Esophagus (tissue), 2 donors: ENCODE measurements at regions not wholly inside any gene's neighbourhood (a gene's known extent, or its start where the extent isn't known, plus 50 kb on each side); places are given as distances from the start of the nearest gene placed in this dataset.

Experiments used
- H3K27ac ChIP-seq, 2 donors: one replicate each; pipeline ENCODE4 v1.5.1; 2013; ENCODE audit warnings: low read depth in 2 of 2, mild to moderate bottlenecking in 2 of 2, inconsistent platforms in 1 of 2, low read length in 1 of 2, moderate library complexity in 1 of 2
- H3K27me3 ChIP-seq, 2 donors: one replicate each; pipeline ENCODE4 v1.6.1; 2013; ENCODE audit warnings: low read length in 2 of 2, control low read depth in 1 of 2, mild to moderate bottlenecking in 1 of 2; ENCODE audit not compliant: insufficient read depth in 2 of 2, control insufficient read depth in 1 of 2
- H3K36me3 ChIP-seq, 2 donors: one replicate each; pipeline ENCODE4 v1.6.1; 2013; ENCODE audit warnings: low read length in 1 of 2; ENCODE audit not compliant: control insufficient read depth in 2 of 2, insufficient read depth in 2 of 2
- H3K4me1 ChIP-seq, 2 donors: one replicate each; pipeline ENCODE4 v1.6.1; 2013; ENCODE audit warnings: low read length in 1 of 2; ENCODE audit not compliant: control insufficient read depth in 2 of 2, insufficient read depth in 2 of 2
- H3K4me3 ChIP-seq, 2 donors: one replicate each; pipeline ENCODE4 v1.5.1; 2013; ENCODE audit warnings: low read length in 2 of 2, mild to moderate bottlenecking in 2 of 2, low read depth in 1 of 2, moderate library complexity in 1 of 2
- H3K9me3 ChIP-seq, 2 donors: one replicate each; pipeline ENCODE4 v1.6.1; 2013; ENCODE audit warnings: mild to moderate bottlenecking in 2 of 2, low read depth in 1 of 2, low read length in 1 of 2, moderate library complexity in 1 of 2; ENCODE audit not compliant: control insufficient read depth in 2 of 2, insufficient read depth in 1 of 2
- WGBS, 2 donors: extraction: QIAGEN DNeasy Blood & Tissue Kit; methylation state at CpG; one replicate each; pipeline ENCODE4 v1.1.7; 2013; 5-methylcytosine and 5-hydroxymethylcytosine counted together
- donor health status: healthy with polysubstance abuse.
- donor health status: Bipolar disorder and iron deficiency.

DNA sequence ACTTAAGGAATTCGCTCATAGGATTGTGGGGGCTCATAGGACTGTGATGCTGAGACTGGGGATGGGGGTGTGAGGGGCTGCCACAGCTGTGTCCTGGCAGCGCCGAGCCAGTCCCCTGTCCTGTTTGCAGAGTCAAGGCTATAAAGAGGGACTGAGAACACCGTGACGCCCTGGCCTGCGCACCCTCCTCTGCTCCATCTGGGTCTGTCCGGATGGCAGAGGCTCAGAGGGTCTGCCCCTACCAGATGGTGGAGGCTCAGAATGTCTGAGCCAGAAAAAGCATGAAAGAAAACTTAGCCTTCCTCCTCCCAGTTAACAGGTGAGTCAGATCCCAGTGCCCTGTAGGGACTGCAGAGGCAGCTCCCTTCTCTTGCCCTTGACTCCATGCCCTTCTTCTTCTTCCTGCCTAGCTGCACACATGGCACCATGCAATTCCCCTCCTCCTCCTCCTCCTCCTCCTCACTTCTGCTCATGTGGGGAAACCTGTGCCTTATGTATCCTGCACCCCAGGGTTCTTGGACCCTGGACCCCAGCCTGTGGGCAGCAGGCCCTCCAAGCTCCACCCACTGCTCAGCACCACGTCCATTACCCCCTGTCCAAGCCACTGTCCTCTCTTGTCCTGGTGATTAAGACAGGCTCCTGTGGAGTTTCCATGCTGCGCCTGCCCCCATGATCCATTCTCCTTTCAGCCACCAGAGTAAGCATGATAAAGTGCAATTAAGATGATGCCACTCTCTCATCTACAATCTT lies 410.0 kb upstream of the SULF2 start:
- H3K4me3 ChIP-seq, result no peak overlapping the region
- H3K27ac ChIP-seq, result no peak overlapping the region
- 91 to 93% methylated on average over 9 of the region's 9 CpGs for WGBS, 2 donors
- H3K4me1 ChIP-seq, result peaks cover 12% of the 10 kb centered on the region in 2 donors
- H3K36me3 ChIP-seq, result no peaks in the 10 kb centered on the region
- no peaks in the 10 kb centered on the region for H3K9me3 ChIP-seq
- H3K27me3 ChIP-seq, result no peaks in the 10 kb centered on the region

DNA sequence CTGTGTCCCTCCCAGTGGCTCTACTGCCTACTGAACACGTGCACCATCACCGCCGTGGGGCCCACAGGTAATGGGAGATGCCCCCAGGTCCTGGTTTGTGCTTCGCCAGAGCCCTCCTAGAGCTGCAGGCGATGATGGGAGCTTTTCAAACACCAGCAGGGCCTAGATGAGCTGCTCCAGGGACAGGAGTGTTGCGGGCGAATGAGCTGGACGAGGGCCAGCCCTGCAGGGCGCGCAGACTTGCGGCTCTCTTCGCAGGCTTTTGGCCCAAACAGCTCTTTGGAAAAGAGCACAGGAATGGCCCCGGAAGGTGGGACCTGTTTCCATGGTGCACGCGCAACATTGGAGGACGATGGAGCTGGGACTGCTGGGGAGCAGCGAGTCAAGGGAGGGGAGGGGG lies 409.3 kb upstream of the SULF2 start:
- peak overlapping the region in 1 of 2 donors; percentile 60 for H3K27ac ChIP-seq
- no peaks in the 10 kb centered on the region for H3K36me3 ChIP-seq
- peaks cover 16% of the 10 kb centered on the region in 2 donors for H3K4me1 ChIP-seq
- H3K9me3 ChIP-seq, result no peaks in the 10 kb centered on the region
- no peaks in the 10 kb centered on the region for H3K27me3 ChIP-seq
- WGBS, 2 donors, result 71 to 75% methylated on average over 17 of the region's 17 CpGs
- H3K4me3 ChIP-seq, result no peak overlapping the region

DNA sequence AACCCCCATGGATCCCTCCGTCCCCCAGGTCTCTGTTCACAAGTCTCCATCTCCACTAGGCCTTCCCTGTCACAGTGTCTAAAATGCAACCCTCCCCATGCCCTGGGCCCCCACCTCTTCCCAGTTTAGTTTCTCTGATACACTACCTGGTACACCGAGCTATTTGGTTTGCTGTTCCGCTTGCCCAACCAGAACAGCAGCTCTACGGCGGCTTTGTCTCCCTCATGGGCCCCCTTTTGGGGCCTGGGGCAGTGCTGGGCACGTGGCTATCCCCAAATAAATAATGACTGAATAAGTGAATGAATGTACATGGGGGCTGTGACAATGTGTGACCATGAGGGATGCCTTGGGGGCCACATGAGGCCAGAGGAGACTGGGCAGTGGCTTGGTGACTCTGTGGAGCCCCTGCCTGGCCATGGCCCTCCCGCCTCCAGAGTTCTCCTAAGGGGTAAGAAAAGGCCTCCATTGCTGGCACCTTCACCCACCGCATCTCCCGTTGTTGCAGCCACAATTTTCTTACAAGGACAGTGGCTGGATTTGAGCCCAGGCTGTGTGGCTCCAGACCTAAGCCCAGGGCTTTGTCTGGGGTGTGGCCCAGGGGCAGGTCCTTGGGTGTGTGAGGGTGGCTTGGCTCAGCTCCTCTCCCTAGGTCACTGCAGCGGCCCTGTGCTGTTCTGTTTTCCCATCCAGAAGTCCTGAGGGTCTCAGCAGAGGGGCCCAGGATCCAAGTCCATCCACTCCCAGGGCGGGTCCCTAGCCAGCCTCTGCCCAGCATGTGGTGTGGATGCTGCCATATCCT lies 408.5 kb upstream of the SULF2 start:
- Histone ChIP-seq H3K27me3 (no peaks in the 10 kb centered on the region), H3K27ac (peak overlapping the region; percentile 40 to 60), H3K4me1 (peaks cover 16 to 18% of the 10 kb centered on the region in 2 donors), H3K36me3 (no peaks in the 10 kb centered on the region), H3K9me3 (no peaks in the 10 kb centered on the region), H3K4me3 (no peak overlapping the region)
- WGBS, 2 donors, result 73 to 77% methylated on average over 11 of the region's 11 CpGs

DNA sequence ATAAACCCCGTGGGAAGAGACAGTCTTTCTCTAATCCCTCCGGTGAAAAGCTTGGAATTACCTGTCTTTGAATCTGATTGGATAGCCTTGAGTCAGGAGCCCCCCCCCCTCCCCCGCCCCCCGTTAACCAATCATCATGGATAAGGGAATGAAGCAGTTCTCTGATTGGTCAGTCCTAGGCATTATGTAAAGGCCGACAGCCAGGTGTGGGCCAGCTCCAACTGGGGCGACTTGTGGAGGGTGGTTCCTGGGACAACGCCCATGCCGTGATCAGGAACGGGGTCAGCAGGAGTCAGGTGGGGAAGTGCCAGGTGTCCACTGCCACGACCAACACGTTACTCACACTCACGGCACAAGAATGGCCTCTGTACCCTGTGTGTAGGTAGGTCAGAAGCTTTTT lies 406.8 kb upstream of the SULF2 start:
- Histone ChIP-seq H3K27me3 (no peaks in the 10 kb centered on the region), H3K4me3 (peak overlapping the region in 1 of 2 donors; percentile 16), H3K36me3 (no peaks in the 10 kb centered on the region), H3K4me1 (peaks cover 18 to 19% of the 10 kb centered on the region in 2 donors), H3K9me3 (no peaks in the 10 kb centered on the region), H3K27ac (peak overlapping the region; percentile 16 to 67)
- WGBS, 2 donors, result 60 to 67% methylated on average over 12 of the region's 12 CpGs

DNA sequence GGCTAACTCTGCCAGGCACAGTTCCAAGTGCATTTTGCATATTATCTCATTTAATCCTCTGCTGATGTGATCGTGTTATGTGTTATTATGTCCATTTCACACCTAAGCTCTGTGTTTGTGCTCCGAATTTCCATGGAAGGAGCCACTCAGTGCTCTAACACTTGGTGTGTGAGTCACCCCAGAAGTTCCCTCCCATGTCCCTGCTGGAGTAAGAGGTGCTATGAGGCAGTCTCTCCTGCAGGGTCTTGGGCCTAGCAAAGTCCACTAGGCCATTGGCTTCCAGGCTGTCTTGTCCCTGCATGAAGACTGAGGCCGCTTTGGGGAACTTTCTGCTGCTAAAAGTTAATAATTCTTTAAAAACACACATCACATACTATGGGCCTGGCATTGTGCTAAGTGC lies 405.9 kb upstream of the SULF2 start:
- H3K36me3 ChIP-seq, result no peaks in the 10 kb centered on the region
- peak overlapping the region; percentile 59 to 61 for H3K27ac ChIP-seq
- H3K27me3 ChIP-seq, result no peaks in the 10 kb centered on the region
- H3K4me3 ChIP-seq, result no peak overlapping the region
- H3K4me1 ChIP-seq, result peaks cover 18 to 23% of the 10 kb centered on the region in 2 donors
- WGBS, 2 donors, result 64 to 66% methylated on average over 3 of the region's 3 CpGs
- H3K9me3 ChIP-seq, result no peaks in the 10 kb centered on the region

DNA sequence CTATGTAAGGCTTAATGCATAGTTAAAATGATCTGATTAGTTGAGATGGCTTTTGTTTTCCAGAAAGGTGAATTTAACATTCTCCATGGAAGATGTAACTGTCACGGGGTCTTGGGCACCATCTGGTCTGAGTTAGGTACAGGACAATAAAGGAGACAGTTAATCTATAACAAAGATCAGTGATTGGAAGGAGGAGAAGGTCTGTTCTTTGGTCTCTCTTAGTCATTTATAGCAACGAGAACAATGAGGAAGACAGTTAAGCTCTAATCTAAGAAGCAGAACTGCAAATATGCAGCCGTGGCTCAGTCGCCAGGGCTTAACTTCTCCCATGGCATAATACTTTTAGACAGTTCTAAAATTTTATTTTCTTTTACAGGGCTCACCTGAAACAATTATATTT lies 405.5 kb upstream of the SULF2 start:
- Histone ChIP-seq H3K4me1 (peaks cover 18 to 25% of the 10 kb centered on the region in 2 donors), H3K4me3 (no peak overlapping the region), H3K36me3 (no peaks in the 10 kb centered on the region), H3K27ac (peak overlapping the region in 1 of 2 donors; percentile 61), H3K9me3 (no peaks in the 10 kb centered on the region), H3K27me3 (no peaks in the 10 kb centered on the region)
- WGBS, 2 donors, result 43 to 45% methylated on average over 4 of the region's 4 CpGs

DNA sequence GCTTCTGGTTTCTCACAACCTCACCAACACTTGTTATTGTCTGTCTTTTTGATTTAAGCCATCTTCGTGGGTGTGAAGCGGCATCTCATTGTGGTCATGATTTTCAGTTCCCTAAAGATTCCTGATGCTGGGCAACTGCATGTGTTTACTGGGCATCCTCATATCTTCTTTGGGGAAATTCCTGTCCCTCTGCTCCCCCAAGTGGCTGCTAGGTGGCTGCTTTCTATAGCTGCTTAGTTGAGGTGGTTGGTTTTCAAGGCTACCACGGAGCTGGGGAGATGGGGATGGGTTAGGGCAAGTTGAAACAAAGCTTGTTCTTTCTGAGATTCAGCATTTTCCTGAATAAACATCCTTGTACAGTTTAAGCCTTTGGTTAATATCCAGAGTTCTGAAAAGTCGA lies 403.9 kb upstream of the SULF2 start:
- no peaks in the 10 kb centered on the region for H3K27me3 ChIP-seq
- H3K9me3 ChIP-seq, result no peaks in the 10 kb centered on the region
- H3K4me1 ChIP-seq, result peaks cover 11 to 17% of the 10 kb centered on the region in 2 donors
- 35 to 52% methylated on average over 4 of the region's 4 CpGs for WGBS, 2 donors
- H3K4me3 ChIP-seq, result no peak overlapping the region
- no peak overlapping the region for H3K27ac ChIP-seq
- no peaks in the 10 kb centered on the region for H3K36me3 ChIP-seq

DNA sequence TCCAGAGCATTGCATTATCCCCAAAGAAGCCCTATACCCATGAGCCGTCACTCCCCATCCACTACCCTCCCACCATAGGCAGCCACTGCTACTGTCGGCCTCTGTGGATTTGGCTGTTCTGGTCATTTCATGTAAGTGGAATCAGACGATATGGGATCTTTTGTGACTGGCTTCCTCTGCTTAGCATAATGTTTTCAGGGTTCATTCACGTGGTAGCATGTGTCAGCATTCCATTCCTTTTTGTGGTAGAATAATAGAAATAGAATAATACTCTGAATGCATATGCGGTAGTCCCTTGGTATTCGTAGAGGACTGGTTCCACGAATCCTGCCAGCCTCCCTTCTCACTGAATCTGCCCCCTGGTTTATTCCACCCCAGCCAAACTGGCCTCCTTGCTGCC lies 402.6 kb upstream of the SULF2 start:
- no peaks in the 10 kb centered on the region for H3K36me3 ChIP-seq
- no peak overlapping the region for H3K4me3 ChIP-seq
- H3K27ac ChIP-seq, result no peak overlapping the region
- H3K27me3 ChIP-seq, result no peaks in the 10 kb centered on the region
- WGBS, 2 donors, result 81 to 92% methylated on average over 7 of the region's 7 CpGs
- no peaks in the 10 kb centered on the region for H3K9me3 ChIP-seq
- peaks cover 6 to 15% of the 10 kb centered on the region in 2 donors for H3K4me1 ChIP-seq

DNA sequence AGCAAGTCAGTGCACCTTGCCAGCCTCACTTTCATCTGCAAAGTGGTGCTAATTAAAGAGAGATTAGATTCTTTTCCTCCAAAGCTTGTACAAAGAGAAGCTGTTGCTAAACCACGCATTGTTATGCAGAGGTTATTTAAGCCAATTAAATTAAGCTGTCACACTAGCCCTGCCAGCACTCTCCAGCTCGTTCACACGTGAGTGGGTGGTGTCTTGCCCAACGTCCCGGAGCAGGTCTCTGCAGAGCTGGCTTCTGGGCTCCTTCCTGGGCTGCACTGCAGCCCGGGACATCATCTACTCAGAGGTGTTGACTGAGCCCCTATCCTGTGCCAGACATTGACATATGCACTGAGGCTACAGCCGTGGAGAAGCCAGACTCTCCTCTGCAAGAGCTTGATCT lies 401.6 kb upstream of the SULF2 start:
- Histone ChIP-seq H3K4me3 (no peak overlapping the region), H3K36me3 (no peaks in the 10 kb centered on the region), H3K4me1 (peaks cover 6 to 15% of the 10 kb centered on the region in 2 donors), H3K27ac (peak overlapping the region; percentile 9 to 24), H3K9me3 (no peaks in the 10 kb centered on the region), H3K27me3 (no peaks in the 10 kb centered on the region)
- WGBS, 2 donors, result 32 to 49% methylated on average over 7 of the region's 7 CpGs
